Upper lobe of right lung (tissue), 1 donor: ENCODE measurements at regions not wholly inside any gene's neighbourhood (a gene's known extent, or its start where the extent isn't known, plus 50 kb on each side); places are given as distances from the start of the nearest gene placed in this dataset.

Experiments used
- ATAC-seq: fragments of 200-7000 bp; cut with Tn5 transposase; one replicate; pipeline ENCODE4 v1.9.1; 2020; ENCODE audit warnings: mild to moderate bottlenecking, moderate library complexity
- DNase-seq: peaks from one replicate; pipeline ENCODE4 v3.0.0-alpha.2; 2020
- H3K27ac ChIP-seq: fragments of 200-600 bp; one replicate; pipeline ENCODE4 v1.8.0; 2022
- H3K27me3 ChIP-seq: fragments of 200-600 bp; one replicate; pipeline ENCODE4 v1.8.0; 2022; ENCODE audit warnings: mild to moderate bottlenecking
- H3K36me3 ChIP-seq: fragments of 200-600 bp; one replicate; pipeline ENCODE4 v1.8.0; 2022
- H3K4me1 ChIP-seq: fragments of 200-600 bp; one replicate; pipeline ENCODE4 v1.8.0; 2022
- H3K4me3 ChIP-seq: fragments of 200-600 bp; one replicate; pipeline ENCODE4 v1.8.0; 2022; ENCODE audit warnings: mild to moderate bottlenecking
- H3K9me3 ChIP-seq: fragments of 200-600 bp; one replicate; pipeline ENCODE4 v1.8.0; 2022
- intact Hi-C: fragments of 100-400 bp; cut with DNase I; formaldehyde crosslinking; loops from one replicate; pipeline ENCODE4 v1.11.0; 2022
- TF ChIP-seq, protein P1 (sequence below): fragments of 200-600 bp; IDR thresholded peaks from one replicate; pipeline ENCODE4 v1.8.0; 2022; ENCODE audit warnings: antibody characterized with exemption
- donor health status: DM: no; HTN: yes; CAD: no; lungs with severe emphysema.

DNA sequence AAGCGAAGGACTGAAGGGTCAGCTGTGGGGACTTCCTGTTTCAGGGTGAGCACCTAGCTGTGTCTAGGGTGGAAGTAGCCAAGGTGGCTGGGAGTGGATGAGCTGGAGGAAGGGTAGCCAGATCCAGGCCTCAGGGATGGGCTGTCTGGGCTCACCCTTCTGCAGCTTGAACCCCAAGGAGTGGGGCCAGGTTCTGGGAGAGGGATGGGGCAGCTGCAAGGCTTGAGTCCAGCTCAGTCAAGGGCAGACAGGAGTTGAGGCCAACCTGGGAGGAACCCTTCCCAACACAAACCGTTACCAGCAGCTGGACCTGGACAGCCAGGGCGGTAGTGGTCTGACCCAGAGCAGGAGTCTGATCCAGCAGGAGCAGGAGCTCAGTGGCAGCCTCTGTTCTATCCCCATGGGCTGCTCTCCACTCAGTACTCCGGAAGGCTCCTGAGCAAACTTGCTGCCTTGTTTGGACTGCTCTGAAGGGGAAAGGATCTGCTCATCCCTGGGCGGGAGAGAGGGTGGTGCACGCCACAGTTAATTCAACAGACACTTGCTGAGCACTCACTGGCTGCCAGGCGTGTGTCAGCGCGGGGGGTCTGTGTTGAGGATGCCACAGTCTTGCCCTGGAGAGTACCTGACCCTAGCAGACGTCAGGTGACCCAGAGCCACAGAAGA, 53.8 kb upstream of the THY1 start:
- intact Hi-C loops: no loop called here
- DNase-seq: no peak
- H3K36me3 ChIP-seq: no peaks in the 10 kb centered on the region
- no peak for ATAC-seq
- H3K4me3 ChIP-seq: no peak overlapping the region
- no peaks in the 10 kb centered on the region for H3K4me1 ChIP-seq
- H3K27ac ChIP-seq: no peak overlapping the region
- peaks cover 6% of the 10 kb centered on the region for H3K27me3 ChIP-seq
- no peaks in the 10 kb centered on the region for H3K9me3 ChIP-seq
- TF ChIP-seq, protein P1, sequence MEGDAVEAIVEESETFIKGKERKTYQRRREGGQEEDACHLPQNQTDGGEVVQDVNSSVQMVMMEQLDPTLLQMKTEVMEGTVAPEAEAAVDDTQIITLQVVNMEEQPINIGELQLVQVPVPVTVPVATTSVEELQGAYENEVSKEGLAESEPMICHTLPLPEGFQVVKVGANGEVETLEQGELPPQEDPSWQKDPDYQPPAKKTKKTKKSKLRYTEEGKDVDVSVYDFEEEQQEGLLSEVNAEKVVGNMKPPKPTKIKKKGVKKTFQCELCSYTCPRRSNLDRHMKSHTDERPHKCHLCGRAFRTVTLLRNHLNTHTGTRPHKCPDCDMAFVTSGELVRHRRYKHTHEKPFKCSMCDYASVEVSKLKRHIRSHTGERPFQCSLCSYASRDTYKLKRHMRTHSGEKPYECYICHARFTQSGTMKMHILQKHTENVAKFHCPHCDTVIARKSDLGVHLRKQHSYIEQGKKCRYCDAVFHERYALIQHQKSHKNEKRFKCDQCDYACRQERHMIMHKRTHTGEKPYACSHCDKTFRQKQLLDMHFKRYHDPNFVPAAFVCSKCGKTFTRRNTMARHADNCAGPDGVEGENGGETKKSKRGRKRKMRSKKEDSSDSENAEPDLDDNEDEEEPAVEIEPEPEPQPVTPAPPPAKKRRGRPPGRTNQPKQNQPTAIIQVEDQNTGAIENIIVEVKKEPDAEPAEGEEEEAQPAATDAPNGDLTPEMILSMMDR: no peak

- DNase-seq (no peak), ATAC-seq (no peak)
- Histone ChIP-seq H3K27ac (no peak overlapping the region), H3K4me3 (no peak overlapping the region), H3K36me3 (no peaks in the 10 kb centered on the region), H3K27me3 (peaks cover 6% of the 10 kb centered on the region), H3K9me3 (no peaks in the 10 kb centered on the region), H3K4me1 (no peaks in the 10 kb centered on the region)
- intact Hi-C loops: no loop called here
- TF ChIP-seq, protein P1: no peak
Observed at GRCh38 chr11:119476038-119476437, 53.1 kb upstream of the THY1 start.

GRCh38 chr11:119474682-119475596, 52.0 kb upstream of the THY1 start:
- H3K27ac ChIP-seq: no peak overlapping the region
- TF ChIP-seq, protein P1: peak; percentile 86
- intact Hi-C loops: no loop called here
- H3K27me3 ChIP-seq: peaks cover 6% of the 10 kb centered on the region
- H3K4me1 ChIP-seq: no peaks in the 10 kb centered on the region
- ATAC-seq (peak; percentile 77), DNase-seq (no peak)
- no peak overlapping the region for H3K4me3 ChIP-seq
- H3K9me3 ChIP-seq: no peaks in the 10 kb centered on the region
- no peaks in the 10 kb centered on the region for H3K36me3 ChIP-seq

- no peak overlapping the region for H3K27ac ChIP-seq
- ATAC-seq (no peak), DNase-seq (no peak)
- TF ChIP-seq, protein P1: no peak
- H3K4me1 ChIP-seq: no peaks in the 10 kb centered on the region
- peaks cover 6% of the 10 kb centered on the region for H3K27me3 ChIP-seq
- H3K4me3 ChIP-seq: no peak overlapping the region
- H3K36me3 ChIP-seq: no peaks in the 10 kb centered on the region
- intact Hi-C loops: no loop called here
- no peaks in the 10 kb centered on the region for H3K9me3 ChIP-seq
Observed at GRCh38 chr11:119473901-119474681, 51.1 kb upstream of the THY1 start.

GRCh38 chr11:119473226-119473625, 50.3 kb upstream of the THY1 start:
- Histone ChIP-seq H3K27ac (no peak overlapping the region), H3K27me3 (peaks cover 6% of the 10 kb centered on the region), H3K4me1 (no peaks in the 10 kb centered on the region), H3K36me3 (no peaks in the 10 kb centered on the region), H3K9me3 (no peaks in the 10 kb centered on the region), H3K4me3 (no peak overlapping the region)
- intact Hi-C loops: no loop called here
- no peak for ATAC-seq
- TF ChIP-seq, protein P1: no peak
- DNase-seq: no peak
